Upper lobe of left lung (tissue), 6 donors: ENCODE measurements at regions not wholly inside any gene's neighbourhood (a gene's known extent, or its start where the extent isn't known, plus 50 kb on each side); places are given as distances from the start of the nearest gene placed in this dataset.
A peak's percentile ranks its signal among the peaks of the same experiment; 100 is the strongest.

Source experiments
- ATAC-seq, 2 donors: fragments of 200-7000 bp; cut with Tn5 transposase; one replicate each; pipeline ENCODE4 v1.9.1; 2022; ENCODE audit warnings: mild to moderate bottlenecking in 2 of 2, moderate library complexity in 2 of 2; ENCODE audit not compliant: low FRiP score in 2 of 2
- DNase-seq, 2 donors: peaks; one replicate each; pipeline ENCODE4 v3.0.0-alpha.2; 2019 to 2020
- H3K27ac ChIP-seq, 4 donors: fragments of 200-600 bp; sonication (generic); one replicate each; pipeline ENCODE4 v1.5.1; 2016 to 2019
- H3K27me3 ChIP-seq, 4 donors: fragments of 200-600 bp; sonication (generic); one replicate each; pipeline ENCODE4 v1.5.1; 2017 to 2019
- H3K36me3 ChIP-seq, 4 donors: fragments of 200-600 bp; sonication (generic); one replicate each; pipeline ENCODE4 v1.5.1; 2016 to 2019
- H3K4me1 ChIP-seq, 4 donors: fragments of 200-600 bp; sonication (generic); one replicate each; pipeline ENCODE4 v1.5.1; 2018 to 2019
- H3K4me3 ChIP-seq, 4 donors: fragments of 200-600 bp; sonication (generic); one replicate each; pipeline ENCODE4 v1.5.1; 2017 to 2019; ENCODE audit warnings: mild to moderate bottlenecking in 2 of 4, moderate library complexity in 1 of 4
- H3K9me3 ChIP-seq, 4 donors: fragments of 200-600 bp; sonication (generic); one replicate each; pipeline ENCODE4 v1.5.1; 2018 to 2019
- EP300 ChIP-seq, 4 donors: sonication (generic); formaldehyde crosslinking; IDR thresholded peaks; one replicate each; pipeline ENCODE4 v1.5.1; 2017; ENCODE audit warnings: antibody characterized with exemption in 4 of 4, control low read depth in 2 of 4
- POLR2A ChIP-seq, 4 donors: fragments of 450-650 bp; IDR thresholded peaks; one replicate each; pipeline ENCODE4 v1.5.1; 2016 to 2017; ENCODE audit warnings: antibody characterized with exemption in 4 of 4, mild to moderate bottlenecking in 2 of 4
- POLR2AphosphoS5 ChIP-seq, 2 donors: sonication (generic); formaldehyde crosslinking; IDR thresholded peaks; one replicate each; pipeline ENCODE4 v1.5.1; 2017; ENCODE audit warnings: antibody characterized with exemption in 2 of 2
- WGBS, 2 donors: methylation state at CpG; one replicate each; pipeline ENCODE4 v1.1.5; 2017 to 2018; 5-methylcytosine and 5-hydroxymethylcytosine counted together
- TF ChIP-seq, protein P1 (sequence below), 6 experiments: fragments of 450-650 bp in 4 of 6; fragments of 200-600 bp in 2 of 6; sonication (generic) in 2 of 6; IDR thresholded peaks; one replicate each; pipeline ENCODE4 v1.5.1; 2016 to 2019; ENCODE audit warnings: antibody characterized with exemption in 6 of 6
- donor health status: DM: no; HTN: no; CAD: no; lungs with moderate emphysema.
- donor health status: DM: no; HTN: yes; CAD: no; lungs with severe emphysema.

DNA sequence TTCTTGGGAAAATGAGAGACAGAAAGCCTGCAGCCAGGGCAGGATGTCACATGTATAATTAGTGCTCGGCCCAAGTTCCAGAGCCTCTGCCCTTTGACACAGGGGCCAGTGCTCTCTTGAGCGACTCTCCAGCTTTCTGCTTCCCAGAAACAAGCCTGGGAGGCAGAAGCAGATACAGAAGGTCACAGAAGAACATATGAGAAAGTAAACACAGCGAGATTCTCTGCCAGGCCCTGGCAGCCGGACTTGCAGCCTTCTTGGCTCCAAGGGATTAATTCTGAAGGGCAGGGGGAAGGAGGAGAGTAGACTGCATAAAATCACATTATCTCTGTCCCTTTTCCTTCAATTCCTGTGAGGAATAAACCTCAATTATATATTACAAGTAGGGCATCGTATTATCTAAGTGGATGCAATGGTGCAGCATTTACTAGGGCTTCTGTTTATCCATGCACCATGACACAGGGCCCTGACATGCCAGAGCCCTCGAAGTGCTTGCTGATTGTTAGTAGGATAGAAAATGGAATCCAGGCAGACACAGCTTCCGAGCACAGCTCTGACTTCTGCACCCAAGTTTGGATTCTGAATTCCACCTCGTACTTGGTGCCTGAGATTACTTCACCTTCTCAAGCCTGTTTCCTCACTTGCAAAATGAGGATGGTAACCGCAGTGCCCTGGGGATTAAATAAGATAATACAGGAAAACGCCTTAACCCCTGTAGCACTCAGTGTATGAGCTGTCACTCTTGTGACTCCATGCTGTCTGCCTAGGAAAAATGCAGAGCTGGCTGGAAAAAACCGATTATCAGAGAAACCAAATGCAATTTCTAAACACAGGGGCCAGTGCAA is 536.5 kb downstream of the TNS3 start:
- H3K27me3 ChIP-seq = no peaks in the 10 kb centered on the region
- peak overlapping the region in 2 of 4 donors; percentile 0 to 8 for H3K27ac ChIP-seq
- DNase-seq = no peak
- no peak overlapping the region for H3K4me3 ChIP-seq
- no peaks in the 10 kb centered on the region for H3K9me3 ChIP-seq
- peak in 1 of 2 donors; percentile 55 for ATAC-seq
- H3K36me3 ChIP-seq = no peaks in the 10 kb centered on the region
- WGBS, 2 donors = 53 to 56% methylated on average over 11 of the region's 11 CpGs
- TF ChIP-seq POLR2AphosphoS5 (IDR thresholded peaks at IDR 0.05) = peak in 1 of 2 donors; percentile 8
- TF ChIP-seq POLR2A (IDR thresholded peaks at IDR 0.05) = no peak
- peak in 1 of 4 donors; percentile 4 for TF ChIP-seq EP300 (IDR thresholded peaks at IDR 0.05)
- TF ChIP-seq, protein P1, sequence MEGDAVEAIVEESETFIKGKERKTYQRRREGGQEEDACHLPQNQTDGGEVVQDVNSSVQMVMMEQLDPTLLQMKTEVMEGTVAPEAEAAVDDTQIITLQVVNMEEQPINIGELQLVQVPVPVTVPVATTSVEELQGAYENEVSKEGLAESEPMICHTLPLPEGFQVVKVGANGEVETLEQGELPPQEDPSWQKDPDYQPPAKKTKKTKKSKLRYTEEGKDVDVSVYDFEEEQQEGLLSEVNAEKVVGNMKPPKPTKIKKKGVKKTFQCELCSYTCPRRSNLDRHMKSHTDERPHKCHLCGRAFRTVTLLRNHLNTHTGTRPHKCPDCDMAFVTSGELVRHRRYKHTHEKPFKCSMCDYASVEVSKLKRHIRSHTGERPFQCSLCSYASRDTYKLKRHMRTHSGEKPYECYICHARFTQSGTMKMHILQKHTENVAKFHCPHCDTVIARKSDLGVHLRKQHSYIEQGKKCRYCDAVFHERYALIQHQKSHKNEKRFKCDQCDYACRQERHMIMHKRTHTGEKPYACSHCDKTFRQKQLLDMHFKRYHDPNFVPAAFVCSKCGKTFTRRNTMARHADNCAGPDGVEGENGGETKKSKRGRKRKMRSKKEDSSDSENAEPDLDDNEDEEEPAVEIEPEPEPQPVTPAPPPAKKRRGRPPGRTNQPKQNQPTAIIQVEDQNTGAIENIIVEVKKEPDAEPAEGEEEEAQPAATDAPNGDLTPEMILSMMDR (IDR thresholded peaks at IDR 0.05) = no peak
- H3K4me1 ChIP-seq = peaks cover 6 to 23% (median 11%) of the 10 kb centered on the region in 4 donors

DNA sequence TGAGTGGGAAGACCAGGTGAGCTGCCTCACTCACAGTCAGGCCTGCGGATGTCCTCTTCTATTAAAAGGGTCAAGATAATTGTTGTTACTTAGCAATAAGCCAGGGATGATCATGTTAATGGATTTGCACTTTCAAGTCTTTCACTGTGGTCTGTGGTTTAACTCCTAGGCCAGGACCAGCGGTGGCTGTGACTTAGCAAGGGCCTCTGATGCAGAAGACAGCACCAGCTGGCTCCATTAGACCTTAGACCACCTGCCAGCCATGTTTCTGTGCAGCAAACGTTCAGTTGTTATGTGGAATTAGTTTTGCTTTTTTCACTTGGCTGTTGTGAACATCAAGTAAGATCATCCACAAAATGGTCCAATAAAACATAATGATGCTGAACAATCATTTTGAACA is 537.3 kb downstream of the TNS3 start:
- H3K9me3 ChIP-seq = no peaks in the 10 kb centered on the region
- no peaks in the 10 kb centered on the region for H3K27me3 ChIP-seq
- no peak for DNase-seq
- peak overlapping the region in 1 of 4 donors; percentile 0 for H3K27ac ChIP-seq
- H3K36me3 ChIP-seq = no peaks in the 10 kb centered on the region
- no peak overlapping the region for H3K4me3 ChIP-seq
- TF ChIP-seq, protein P1 (IDR thresholded peaks at IDR 0.05) = no peak
- TF ChIP-seq POLR2A (IDR thresholded peaks at IDR 0.05) (no peak), POLR2AphosphoS5 (IDR thresholded peaks at IDR 0.05) (no peak), EP300 (IDR thresholded peaks at IDR 0.05) (no peak)
- no peak for ATAC-seq
- H3K4me1 ChIP-seq = peaks cover 11 to 23% (median 17%) of the 10 kb centered on the region in 4 donors
- WGBS, 2 donors = 75 to 83% methylated on average over 3 of the region's 3 CpGs

DNA sequence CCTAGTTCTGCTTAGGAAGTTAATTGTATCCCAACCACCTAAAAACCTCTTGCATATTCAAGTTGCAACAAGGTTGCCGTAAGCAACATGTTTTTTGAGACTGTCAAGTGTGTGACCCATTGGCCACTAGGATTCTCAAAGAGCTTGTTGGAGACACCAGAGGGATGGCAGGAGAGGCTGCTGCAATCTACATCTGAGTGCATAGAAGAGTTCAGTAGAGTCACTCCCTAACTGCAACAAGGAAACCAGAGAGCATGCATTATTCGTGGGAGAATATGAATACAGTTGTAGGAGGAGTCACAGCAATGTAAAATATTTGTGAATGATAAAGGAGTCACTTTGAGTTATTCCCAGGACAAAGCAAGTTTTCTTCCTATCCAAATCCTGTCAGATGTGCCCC is 538.6 kb downstream of the TNS3 start:
- no peaks in the 10 kb centered on the region for H3K9me3 ChIP-seq
- no peak overlapping the region for H3K4me3 ChIP-seq
- no peaks in the 10 kb centered on the region for H3K27me3 ChIP-seq
- DNase-seq = no peak
- TF ChIP-seq, protein P1 (IDR thresholded peaks at IDR 0.05) = no peak
- no peak for TF ChIP-seq POLR2AphosphoS5 (IDR thresholded peaks at IDR 0.05)
- no peak for TF ChIP-seq EP300 (IDR thresholded peaks at IDR 0.05)
- TF ChIP-seq POLR2A (IDR thresholded peaks at IDR 0.05) = no peak
- peaks cover 17 to 30% (median 27%) of the 10 kb centered on the region in 4 donors for H3K4me1 ChIP-seq
- H3K36me3 ChIP-seq = no peaks in the 10 kb centered on the region
- H3K27ac ChIP-seq = no peak overlapping the region
- WGBS, 2 donors = 50 to 66% methylated on average over 2 of the region's 2 CpGs
- no peak for ATAC-seq

DNA sequence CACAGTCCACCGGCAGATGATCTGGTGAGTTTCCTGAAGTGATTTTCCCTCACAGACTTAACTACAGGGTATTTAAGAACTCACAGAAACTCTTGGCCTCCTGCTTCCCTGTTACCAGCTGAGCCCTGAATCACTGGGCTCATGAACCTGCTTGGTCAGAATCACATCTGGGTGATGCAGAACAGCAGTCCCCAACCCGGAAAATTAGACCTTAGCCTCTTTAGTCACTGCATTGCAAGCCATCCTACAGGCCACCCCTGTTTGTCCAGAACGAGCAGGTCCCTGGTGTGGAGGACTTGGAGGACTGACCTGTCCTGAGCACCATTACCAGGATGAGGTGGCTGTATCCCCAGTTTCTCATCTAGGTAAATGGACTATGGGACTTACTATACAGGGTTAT is 539.2 kb downstream of the TNS3 start:
- DNase-seq (no peak), ATAC-seq (no peak)
- Histone ChIP-seq H3K36me3 (no peaks in the 10 kb centered on the region), H3K27ac (no peak overlapping the region), H3K9me3 (no peaks in the 10 kb centered on the region), H3K4me1 (peaks cover 17 to 30% (median 27%) of the 10 kb centered on the region in 4 donors), H3K27me3 (no peaks in the 10 kb centered on the region), H3K4me3 (no peak overlapping the region)
- TF ChIP-seq POLR2A (IDR thresholded peaks at IDR 0.05) (no peak), EP300 (IDR thresholded peaks at IDR 0.05) (no peak), POLR2AphosphoS5 (IDR thresholded peaks at IDR 0.05) (no peak)
- TF ChIP-seq, protein P1 (IDR thresholded peaks at IDR 0.05) = no peak
- WGBS, 2 donors = 79 to 90% methylated on average over 1 to 3 of the region's 3 CpGs
